Cardiac fibroblast (primary cell): ENCODE measurements at regions not wholly inside any gene's neighbourhood (a gene's known extent, or its start where the extent isn't known, plus 50 kb on each side); places are given as distances from the start of the nearest gene placed in this dataset.

ENCODE experiments used
- DNase-seq, 2 donors: peaks; one replicate each; pipeline versions ENCODE4 v3.0.0 to v3.0.0-alpha.2; 2010; ENCODE audit warnings: low read depth in 2 of 2
- H3K4me3 ChIP-seq, 2 donors: replicated peaks in 1 of 2; 1 replicate in 1 of 2; 2 replicates in 1 of 2; pipeline ENCODE4 v1.5.1; 2011; ENCODE audit warnings: low read depth in 2 of 2, low read length in 2 of 2, mild to moderate bottlenecking in 2 of 2, moderate library complexity in 1 of 2
- CTCF ChIP-seq: IDR thresholded peaks from one replicate; pipeline ENCODE4 v1.5.1; 2011; ENCODE audit warnings: low read depth, mild to moderate bottlenecking, low read length, inconsistent platforms

GRCh38 chr6:8229915-8230756 is 127.8 kb upstream of the EEF1E1 start:
- TF ChIP-seq CTCF: no peak
- no peak for DNase-seq
- H3K4me3 ChIP-seq: no peak overlapping the region

- H3K4me3 ChIP-seq: no peak overlapping the region
- TF ChIP-seq CTCF: no peak
- DNase-seq: no peak
Measured at GRCh38 chr6:8225113-8225512, 122.8 kb upstream of the EEF1E1 start.

- no peak overlapping the region for H3K4me3 ChIP-seq
- no peak for TF ChIP-seq CTCF
- DNase-seq: no peak
Measured at GRCh38 chr6:8223678-8224077, 121.3 kb upstream of the EEF1E1 start.

- no peak overlapping the region for H3K4me3 ChIP-seq
- TF ChIP-seq CTCF: peak; percentile 64
- DNase-seq: peak; percentile 67 to 76
Measured at GRCh38 chr6:8219352-8219943, 117.1 kb upstream of the EEF1E1 start.

GRCh38 chr6:8218861-8219260 is 116.5 kb upstream of the EEF1E1 start:
- H3K4me3 ChIP-seq: no peak overlapping the region
- DNase-seq: no peak
- TF ChIP-seq CTCF: no peak

GRCh38 chr6:8215631-8216030 is 113.3 kb upstream of the EEF1E1 start:
- peak; percentile 8 to 44 for DNase-seq
- no peak overlapping the region for H3K4me3 ChIP-seq
- no peak for TF ChIP-seq CTCF
